NCI-H345 treated with DMSO at 0.1 percent for 48 hours (cell line): ENCODE measurements at regions not wholly inside any gene's neighbourhood (a gene's known extent, or its start where the extent isn't known, plus 50 kb on each side); places are given as distances from the start of the nearest gene placed in this dataset.
"Not testable (repeated sequence)": the region's sequence is repeated elsewhere in the genome, so short reads cannot be mapped to it uniquely, and the experiment has no call there.

Experiments used
- DNase-seq: peaks from one replicate; lab custom pipeline; 2025; ENCODE audit not compliant: unreplicated experiment; lab: John Stamatoyannopoulos, UW

DNA sequence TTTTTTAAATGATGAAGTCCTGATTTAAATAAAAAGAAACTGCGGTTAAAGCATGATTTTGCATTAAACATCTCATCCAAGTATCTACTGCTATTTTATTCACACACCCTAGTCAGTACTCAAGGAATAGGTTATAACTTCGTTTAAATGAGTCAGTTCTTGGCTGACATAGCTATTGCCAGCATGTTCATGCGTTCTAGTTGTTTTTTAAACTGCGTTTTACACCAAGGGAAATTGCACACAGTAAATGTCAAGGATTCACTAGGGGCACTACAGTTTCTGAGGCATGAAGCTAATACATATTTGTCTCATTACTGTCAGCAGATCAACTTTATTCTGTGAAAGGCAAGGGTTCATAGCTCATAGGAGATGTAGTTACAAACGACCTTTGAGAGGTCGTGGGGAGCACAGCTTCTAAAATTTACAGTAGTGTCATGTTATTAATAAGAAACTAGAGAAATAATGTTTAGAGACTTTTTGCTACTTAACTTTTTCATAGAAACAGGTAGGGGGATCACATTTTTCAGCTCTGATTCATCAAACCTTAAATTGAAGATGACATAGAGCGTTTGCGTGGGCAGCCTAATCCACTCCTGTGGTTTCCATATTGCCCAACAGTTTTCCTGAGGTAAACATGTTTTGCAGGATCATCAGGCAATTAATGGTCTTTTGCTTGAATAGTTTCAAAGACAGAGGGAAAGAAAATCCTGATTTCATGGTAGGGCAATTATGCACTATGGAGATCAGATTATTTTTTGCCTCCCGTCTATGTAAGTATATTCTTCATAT lies 2222.7 kb upstream of the WWC1 start:
- no peak for DNase-seq

DNA sequence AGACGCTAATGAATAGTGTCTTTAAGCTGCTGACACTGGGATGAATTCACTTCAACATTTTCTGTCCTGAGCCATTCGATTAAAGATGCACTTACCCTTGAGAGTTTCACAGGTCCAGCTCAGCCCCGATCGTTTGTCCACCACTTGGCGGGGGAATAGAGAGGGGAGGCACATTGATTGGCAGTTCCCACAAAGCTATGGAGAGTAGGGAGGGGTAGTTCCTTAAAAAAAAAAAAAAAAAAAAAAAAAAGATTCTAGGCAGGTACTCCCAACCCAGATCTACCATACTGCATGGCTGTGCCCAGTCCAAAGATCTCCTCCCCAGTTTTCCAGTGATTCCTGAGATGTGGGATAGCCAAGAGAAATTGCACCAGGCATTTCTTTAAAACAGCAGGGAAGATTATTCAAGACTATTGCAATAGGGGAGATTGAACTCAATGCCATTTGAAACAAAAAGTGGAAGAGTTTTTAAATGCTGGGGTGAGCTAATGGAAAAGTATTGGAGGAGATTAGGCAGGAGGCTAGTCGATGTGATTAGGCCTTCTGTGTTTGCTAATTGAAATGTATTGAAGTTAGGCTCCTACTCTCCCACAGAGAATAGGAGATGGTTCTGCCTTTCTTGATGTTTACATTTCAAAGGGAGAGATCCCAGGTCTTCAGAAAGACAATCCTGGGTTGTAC lies 2217.4 kb upstream of the WWC1 start:
- DNase-seq: no peak

DNA sequence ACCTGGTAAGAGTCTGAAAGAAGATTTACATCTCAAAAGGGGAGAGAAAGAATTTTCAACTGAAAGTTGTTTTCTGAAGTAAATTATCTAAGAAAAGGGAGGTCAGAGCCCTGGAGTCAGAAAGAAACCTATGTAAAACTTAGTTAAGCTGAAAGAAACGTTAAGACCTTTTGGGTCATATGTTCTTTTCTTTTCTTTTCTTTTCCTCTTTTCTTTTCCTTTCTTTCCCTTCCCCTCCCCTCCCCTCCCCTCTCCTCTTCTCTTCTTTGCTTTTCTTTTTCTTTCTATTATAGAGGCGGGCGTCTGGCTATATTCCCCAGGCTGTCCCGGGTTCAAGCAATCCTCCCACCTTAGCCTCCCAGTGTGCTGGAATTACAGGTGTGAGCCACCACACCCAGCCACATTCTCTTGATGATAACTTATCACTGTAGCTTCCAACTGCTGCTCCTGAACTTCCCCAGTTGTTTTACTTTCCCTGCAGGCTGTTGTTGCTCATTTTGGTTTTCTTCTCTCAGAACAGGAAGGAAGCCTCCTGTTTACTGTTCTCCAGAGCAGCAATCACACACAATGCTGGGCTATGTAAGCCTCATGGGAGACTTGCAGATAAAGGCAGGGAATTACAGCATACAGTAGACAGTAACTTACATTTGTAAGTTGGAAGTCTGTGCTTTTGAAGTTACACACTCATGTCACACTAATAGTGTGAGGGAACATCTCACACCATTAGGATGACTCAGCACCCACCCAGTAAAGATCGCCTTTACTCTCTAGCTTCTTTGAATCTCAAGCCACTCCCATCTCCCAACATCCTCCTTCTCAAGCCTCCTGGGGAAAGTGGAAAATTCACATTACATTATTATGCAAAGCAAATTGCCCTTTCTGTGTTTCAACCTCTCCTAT lies 2216.6 kb upstream of the WWC1 start:
- no peak for DNase-seq

DNA sequence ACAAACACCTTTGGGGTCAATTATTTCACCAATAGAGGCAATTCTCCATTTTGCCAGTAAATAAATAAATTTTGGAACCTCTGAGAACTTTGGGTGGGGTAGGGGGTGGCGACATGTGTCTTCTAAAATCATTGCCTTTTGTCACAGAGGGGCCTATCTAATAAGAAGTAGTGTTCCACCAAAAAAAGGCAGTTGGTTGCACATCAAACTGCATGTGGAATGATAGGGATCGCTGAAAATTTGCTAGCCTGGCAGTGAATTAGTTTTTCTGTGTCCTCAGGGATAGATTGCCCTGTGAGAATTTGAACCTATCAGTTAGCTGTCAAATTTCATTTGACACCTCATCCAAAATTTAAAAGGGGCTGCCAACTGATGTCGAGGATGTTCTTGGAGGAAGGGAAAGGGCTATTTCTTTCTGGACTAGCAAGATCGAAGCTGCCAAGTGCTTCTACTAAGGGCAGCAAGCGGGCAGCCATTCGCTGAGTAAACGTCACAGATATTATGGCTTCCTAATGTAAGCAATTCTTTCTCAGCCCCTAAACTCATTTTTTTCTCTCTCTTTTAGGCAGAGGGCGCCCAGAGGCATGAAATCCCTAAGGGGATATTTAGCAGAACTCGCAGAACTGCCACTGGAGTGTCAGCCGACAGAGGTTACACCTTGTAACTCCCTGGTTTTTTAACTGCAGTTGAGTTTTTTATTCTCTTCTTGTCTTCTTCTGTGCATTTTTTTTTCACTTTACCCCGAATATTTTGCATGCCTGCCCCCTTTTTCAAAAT lies 2208.1 kb upstream of the WWC1 start:
- no peak for DNase-seq

DNA sequence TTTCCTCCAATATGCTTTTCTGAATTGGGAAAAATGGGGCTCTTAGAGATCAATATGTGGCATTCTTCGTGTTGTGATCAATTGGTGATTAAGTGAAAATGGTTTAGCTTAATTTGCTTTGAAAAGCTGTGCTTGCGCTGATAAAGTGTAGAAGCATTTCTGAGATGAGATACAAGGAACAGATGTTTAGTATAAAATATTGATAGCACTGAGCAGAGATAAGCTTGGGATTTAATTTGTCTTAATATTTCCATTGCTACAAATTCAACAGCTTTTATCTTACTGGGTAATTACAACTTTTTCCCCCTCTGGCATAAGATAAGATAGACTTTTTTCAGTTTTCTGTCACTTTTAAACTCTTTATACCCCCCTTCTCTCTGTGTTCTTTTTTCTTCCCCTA lies 2204.9 kb upstream of the WWC1 start:
- no peak for DNase-seq

DNA sequence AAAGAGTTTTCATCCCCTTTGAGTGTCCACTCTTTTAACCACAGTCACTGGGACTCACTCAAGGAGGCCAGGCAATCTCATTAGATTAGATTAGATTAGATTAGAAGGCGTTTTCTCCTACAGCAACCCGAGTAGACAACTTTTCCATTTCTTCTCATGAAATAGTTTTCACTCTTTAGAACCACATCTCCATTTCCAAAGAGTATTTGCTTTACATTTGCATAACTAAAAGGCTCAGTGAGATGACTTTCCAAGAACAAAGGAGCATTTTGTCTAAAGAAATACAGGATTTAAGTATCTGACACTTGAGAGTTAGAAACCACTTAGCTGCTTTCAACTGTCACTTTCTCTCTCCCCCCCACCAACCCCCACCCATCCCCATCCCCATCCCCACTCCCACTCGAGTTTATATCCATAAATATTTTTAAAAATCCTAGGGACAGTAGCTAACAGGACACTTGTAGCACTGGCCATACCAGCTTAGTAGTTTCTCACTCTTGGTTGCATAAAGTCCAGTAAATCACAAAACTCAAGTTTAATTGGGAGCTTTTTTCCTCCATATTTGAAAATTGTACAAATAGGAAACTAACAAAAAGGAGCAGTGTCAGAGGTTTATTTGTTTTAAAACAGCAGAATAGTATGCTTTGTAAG lies 2202.9 kb upstream of the WWC1 start:
- no peak for DNase-seq

DNA sequence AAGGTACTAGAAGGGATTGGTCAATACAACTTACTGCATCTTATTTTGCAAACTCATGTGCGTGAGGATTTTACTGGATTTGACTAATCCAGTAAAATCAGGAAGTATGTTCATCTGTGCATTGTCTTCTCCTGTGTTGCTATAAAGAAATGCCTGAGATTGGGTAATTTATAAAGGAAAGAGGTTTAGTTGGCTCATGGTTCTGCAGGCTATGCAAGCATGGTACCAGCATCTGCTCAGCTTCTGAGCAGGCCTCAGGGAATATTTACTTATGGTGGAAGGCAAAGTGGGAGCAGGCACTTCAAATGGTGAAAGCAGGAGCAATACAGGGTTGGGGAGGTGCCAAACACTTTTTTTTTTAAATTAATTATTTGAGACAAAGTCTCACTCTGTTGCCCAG lies 2199.5 kb upstream of the WWC1 start:
- DNase-seq: no peak

DNA sequence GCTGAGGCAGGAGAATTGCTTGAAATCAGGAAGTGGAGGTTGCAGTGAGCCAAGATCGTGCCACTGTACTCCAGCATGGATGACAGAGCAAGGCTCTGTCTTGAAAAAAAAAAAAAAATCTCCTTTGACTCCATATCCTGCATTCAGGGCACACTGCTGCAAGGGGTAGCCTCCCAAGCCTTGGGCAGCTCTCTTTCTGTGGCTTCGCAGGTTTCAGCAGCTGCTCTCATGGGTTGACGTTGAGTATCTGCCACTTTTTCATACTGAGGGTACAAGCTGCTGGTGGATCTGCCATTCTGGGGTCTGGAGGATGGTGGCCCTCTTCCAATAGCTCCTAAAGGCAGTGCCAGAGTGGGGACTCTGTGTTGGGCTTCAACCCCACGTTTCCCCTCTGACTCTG lies 2198.1 kb upstream of the WWC1 start:
- DNase-seq: no peak

DNA sequence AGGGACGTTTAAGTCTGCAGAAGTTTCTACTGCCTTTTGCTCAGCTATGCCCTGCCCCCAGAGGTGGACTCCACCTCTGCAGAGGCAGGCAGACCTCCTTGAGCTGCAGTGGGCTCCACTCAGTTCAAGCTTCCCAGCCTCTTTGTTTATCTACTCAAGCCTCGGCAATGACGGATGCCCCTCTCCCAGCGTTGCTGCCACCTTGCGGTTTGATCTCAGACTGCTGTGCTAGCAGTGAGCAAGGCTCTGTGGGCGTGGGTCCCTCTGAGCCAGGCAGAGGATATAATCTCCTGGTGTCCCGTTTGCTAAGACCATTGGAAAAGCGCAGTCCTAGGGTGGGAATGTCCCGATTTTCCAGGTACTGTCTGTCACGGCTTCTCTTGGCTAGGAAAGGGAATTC lies 2188.5 kb upstream of the WWC1 start:
- no peak for DNase-seq

DNA sequence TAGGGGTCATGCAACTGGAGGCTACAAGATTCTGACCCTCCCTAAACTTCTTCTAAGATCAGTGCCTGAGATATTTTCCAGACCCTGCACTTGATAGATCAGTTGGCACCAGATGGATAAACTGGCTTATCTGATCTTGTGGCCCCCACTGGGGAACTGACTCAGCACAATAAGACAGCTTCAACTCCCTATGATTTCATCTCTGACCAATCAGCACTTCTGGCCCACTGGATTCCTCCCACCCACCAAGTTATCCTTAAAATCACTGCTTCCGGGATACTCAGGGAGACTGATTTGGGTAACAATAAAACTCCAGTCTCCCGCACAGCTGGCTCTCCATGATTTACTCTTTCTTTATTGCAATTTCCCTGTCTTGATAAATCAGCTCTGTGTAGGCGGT lies 2180.4 kb upstream of the WWC1 start:
- DNase-seq: no peak

DNA sequence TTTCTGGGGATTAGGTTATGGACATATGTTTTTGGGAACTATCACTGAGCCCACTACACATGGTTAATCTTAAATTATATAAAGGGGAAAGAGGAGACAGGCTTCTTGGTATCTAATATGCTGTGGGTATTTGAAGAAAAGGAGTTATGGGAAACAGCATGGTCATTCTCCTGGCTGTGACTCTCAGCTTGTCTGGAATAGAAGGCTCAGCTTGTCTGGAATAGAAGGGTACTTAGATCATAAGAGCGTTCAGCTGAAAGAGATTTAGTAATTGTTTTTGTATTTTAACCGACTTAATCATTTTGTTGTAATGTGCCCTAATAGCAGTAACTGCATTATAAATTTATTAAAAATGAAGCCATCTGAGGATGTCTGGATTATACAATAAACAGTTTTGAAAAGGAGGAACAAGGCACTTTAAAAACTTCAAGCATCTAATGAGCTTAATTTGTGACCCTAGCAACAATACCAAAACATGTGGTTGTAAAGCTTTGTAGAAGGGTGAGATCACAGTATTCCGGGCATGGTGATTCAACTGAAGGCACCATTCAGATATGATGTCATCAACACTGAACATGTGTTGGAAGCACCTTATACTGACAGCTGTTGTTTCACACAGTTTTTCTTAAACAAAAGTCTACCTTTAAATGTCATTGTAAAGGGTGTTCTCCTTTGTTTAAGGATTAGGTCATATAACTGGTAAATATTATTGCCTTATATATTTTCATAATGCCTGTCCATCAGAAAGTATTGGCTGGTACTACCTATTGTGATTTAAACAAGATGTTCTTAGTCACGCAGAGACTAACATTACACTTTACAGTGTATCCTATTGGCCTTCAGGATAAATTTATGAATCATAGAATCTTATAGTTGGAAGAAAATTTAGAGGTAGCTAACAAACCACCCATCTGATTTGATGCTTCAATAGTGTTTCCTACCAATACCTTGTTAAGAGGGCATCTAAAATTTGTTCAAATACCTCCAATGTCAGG lies 2174.1 kb upstream of the WWC1 start:
- DNase-seq: no peak

DNA sequence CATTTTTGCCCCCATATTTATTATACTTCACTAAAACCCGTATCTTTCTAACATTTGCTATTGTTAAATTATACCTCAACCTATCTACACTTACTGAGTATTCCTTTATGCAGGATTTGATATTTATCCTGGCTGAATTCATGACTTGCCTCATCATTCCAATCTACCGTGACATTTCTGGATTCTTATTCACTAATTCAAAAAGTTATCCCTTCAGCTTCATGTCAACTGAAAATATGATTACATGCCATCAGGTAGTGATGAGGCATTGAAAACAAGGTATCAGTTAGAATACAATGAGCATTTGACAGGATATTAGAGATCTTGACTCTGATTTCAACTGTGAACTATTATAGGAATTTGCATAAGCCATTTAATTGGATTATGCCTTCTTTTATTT lies 2171.9 kb upstream of the WWC1 start:
- DNase-seq: no peak

DNA sequence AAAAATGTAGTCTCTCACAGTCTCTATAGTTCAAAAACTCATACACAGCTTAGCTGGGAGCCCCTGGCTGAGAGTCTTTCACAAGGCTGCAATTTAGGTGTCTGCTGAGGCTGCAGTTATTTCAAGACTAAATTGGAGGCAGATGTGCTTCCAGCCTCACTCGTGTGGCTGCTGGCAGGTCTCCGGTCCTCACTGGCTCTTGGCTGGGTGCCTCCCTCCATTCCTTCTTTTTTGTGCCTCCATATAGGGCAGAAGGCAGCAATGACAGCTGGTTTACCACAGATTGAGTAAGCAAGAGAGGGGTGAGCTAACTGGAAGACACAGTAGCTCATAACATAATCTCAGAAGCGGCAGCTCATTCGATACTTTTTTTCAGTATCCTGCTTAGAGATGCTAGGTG lies 2167.7 kb upstream of the WWC1 start:
- DNase-seq: no peak

DNA sequence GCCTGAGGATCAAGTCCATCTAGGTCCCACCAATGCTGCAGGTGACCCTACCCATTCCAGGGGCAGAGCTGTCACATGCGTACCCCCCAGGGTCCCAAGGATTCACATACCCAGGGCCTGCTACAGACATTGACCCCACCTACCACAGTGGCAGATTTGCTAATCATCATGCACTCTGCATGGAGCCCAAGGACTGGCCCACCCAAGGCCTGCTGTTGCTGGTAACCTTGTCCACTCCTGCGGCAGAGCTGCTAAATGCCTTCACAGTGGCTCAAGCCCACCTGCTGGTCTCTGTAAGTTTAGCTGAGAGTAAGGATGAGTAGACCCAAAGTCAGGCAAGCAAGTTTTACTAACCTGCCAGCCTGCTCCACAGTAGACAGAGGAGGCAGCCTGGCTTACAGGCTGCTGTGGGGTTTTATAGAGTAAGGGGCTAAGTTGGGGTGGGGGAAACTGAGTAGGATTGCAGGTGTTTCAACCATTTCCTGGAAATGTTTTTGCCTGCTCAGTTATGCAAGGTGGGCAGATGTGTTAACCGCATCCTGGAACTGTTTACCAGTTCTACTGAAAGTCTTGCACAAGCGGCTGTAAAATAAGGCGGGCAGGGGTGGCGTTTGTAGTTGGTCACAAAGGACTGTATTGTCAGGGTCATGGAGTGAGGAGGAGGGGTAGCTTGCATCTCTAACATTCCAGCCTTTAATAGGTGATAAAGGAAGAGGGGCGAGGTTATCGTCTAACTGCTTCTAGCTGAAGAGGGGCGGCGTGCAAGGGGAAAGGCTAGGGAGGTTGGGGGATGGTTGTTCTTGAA lies 2163.5 kb upstream of the WWC1 start:
- DNase-seq: no peak

DNA sequence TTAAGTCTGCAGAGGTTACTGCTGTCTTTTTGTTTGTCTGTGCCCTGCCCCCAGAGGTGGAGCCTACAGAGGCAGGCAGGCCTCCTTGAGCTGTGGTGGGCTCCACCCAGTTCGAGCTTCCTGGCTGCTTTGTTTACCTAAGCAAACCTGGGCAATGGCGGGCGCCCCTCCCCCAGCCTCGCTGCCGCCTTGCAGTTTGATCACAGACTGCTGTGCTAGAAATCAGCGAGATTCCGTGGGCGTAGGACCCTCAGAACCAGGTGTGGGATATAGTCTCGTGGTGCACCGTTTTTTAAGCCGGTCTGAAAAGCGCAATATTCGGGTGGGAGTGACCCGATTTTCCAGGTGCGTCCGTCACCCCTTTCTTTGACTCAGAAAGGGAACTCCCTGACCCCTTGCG lies 2146.3 kb upstream of the WWC1 start:
- not testable (repeated sequence) for DNase-seq

DNA sequence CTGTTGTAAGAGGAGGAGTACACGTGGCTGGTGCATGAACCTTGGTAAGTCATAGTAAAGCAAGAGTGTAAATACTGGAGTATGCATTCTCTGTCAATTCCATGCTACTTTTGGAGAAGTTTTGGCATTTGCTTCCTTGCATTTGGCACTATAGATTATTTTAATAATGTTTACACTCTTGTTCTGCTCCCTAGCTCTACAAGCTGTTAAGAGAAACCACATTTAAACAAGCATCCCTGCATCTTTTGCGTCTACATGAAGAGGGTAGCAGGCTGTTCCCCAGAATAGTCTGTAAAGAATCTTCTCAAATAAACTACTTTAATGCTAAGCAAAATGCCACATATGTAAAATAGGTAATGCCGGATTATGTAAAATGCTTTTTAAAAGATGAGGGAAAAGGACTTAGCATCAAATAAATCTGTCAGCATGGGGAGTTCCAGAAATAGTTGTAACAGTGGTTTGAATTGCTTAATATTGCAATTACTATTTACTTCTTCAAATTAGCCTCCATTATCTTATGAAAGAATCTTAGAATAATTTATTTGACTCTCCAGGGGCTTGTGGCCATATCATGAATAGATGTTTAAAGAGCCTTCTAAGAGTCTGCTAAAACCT lies 2127.3 kb upstream of the WWC1 start:
- DNase-seq: no peak

DNA sequence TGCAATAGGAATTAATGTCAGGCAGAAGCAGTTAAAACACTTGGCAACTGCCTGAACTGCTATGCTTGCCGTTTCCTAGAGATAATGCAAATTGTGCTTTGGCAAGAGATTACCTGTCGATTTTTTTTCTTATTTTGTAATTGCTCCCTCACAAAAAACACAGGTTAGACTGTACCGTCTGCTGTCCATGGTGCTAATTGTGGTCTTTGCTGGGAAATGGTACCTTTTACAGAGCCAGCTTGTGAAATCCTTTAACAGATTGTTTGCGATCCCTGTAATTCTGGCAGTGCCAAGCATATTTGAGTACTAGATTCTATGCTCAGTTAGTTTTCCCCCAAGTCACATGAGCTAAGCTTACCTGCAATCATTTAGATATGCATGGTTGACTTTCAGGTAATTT lies 2125.8 kb upstream of the WWC1 start:
- DNase-seq: peak; percentile 15

DNA sequence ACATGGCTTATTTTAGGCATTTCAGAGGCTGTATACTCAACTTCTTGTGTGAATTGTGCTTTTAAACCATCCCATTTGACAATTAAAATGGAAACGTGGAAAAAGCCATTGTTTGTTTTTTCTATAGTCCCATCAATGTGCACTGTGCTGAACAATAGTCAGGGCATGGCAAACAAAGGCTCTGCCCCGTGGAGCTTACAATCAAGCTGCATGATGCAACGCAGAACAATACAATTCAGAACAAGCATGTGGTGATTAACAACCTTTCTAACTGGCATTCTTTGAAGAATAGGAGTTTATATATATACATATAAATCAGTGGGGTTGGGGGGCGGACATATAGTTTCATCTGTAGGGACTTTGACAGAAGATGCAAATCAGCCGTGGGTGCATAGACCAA lies 2125.4 kb upstream of the WWC1 start:
- DNase-seq: no peak
